WI38 (cell line): ENCODE measurements at regions not wholly inside any gene's neighbourhood (a gene's known extent, or its start where the extent isn't known, plus 50 kb on each side); places are given as distances from the start of the nearest gene placed in this dataset.

Experiments used
- H3K4me3 ChIP-seq: 2 replicates; pipeline ENCODE4 v1.5.1; 2011; ENCODE audit warnings: low read depth, mild to moderate bottlenecking, control low read depth, low read length
- CTCF ChIP-seq: IDR thresholded peaks from 2 replicates; pipeline ENCODE4 v1.5.1; 2012; ENCODE audit warnings: low read depth, mild to moderate bottlenecking, control low read depth, low read length

GRCh38 chr6:1047981-1048541 lies 263.8 kb upstream of the FOXQ1 start:
- no peak for TF ChIP-seq CTCF
- no peak overlapping the region for H3K4me3 ChIP-seq

GRCh38 chr6:1045239-1045638 lies 266.7 kb upstream of the FOXQ1 start:
- TF ChIP-seq CTCF: no peak
- H3K4me3 ChIP-seq: no peak overlapping the region

GRCh38 chr6:1044040-1044836 lies 267.7 kb upstream of the FOXQ1 start:
- TF ChIP-seq CTCF: no peak

GRCh38 chr6:1043458-1043836 lies 268.5 kb upstream of the FOXQ1 start:
- H3K4me3 ChIP-seq: no peak overlapping the region
- no peak for TF ChIP-seq CTCF

More at GRCh38 chr6:1044040-1044836, 267.7 kb upstream of the FOXQ1 start:
- H3K4me3 ChIP-seq: no peak overlapping the region

GRCh38 chr6:1042583-1043457 lies 269.1 kb upstream of the FOXQ1 start:
- no peak overlapping the region for H3K4me3 ChIP-seq
- no peak for TF ChIP-seq CTCF

GRCh38 chr6:1040393-1040792 lies 271.5 kb upstream of the FOXQ1 start:
- no peak overlapping the region for H3K4me3 ChIP-seq
- no peak for TF ChIP-seq CTCF
